ENCODE measurements at regions not wholly inside any gene's neighbourhood (a gene's known extent, or its start where the extent isn't known, plus 50 kb on each side); places are given as distances from the start of the nearest gene placed in this dataset.
A peak's percentile ranks its signal among the peaks of the same experiment; 100 is the strongest.

DNA sequence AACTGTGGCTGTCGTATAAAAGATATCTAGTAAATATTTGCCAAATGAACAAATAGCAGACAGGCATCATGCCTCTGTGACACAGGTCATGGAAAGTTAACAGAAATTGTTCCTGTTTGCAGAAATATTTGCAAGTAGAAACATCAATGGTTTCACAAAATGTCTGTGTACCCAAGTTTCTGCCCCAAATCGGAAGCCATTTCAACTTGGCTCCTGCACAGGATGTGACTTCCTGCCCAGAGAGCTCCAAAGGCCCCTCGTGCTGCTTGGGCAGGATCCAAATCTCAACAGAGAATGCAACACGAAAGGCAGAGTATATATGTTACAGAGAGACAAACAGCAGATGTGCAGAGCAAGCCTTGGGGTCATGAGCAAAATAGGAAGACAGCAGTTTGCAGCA, 95.5 kb upstream of the SERP2 start:
- intact Hi-C loops (cut with micrococcal nuclease; ENCODE audit: unreplicated experiment) = loop anchor here (5.0 kb wide), 1 partner anchor 136 kb away; no protein-coding TSS in a partner anchor
- DNase-seq (ENCODE audit: low spot score) = peak; percentile 52
- H3K9me3 ChIP-seq (ENCODE audit: low read length) = no peaks in the 10 kb centered on the region
- peak overlapping the region; percentile 27 for H3K4me2 ChIP-seq (ENCODE audit: low read length)
- H4K20me1 ChIP-seq (ENCODE audit: insufficient read depth, low read length) = no peaks in the 10 kb centered on the region
- H3K4me3 ChIP-seq (ENCODE audit: low read depth, low read length, poor library complexity, severe bottlenecking) = peak overlapping the region; percentile 3
- TF ChIP-seq EZH2phosphoT487 (IDR thresholded peaks at IDR 0.05; ENCODE audit: borderline replicate concordance, low read depth, low read length) = no peak
- TF ChIP-seq, protein P1, sequence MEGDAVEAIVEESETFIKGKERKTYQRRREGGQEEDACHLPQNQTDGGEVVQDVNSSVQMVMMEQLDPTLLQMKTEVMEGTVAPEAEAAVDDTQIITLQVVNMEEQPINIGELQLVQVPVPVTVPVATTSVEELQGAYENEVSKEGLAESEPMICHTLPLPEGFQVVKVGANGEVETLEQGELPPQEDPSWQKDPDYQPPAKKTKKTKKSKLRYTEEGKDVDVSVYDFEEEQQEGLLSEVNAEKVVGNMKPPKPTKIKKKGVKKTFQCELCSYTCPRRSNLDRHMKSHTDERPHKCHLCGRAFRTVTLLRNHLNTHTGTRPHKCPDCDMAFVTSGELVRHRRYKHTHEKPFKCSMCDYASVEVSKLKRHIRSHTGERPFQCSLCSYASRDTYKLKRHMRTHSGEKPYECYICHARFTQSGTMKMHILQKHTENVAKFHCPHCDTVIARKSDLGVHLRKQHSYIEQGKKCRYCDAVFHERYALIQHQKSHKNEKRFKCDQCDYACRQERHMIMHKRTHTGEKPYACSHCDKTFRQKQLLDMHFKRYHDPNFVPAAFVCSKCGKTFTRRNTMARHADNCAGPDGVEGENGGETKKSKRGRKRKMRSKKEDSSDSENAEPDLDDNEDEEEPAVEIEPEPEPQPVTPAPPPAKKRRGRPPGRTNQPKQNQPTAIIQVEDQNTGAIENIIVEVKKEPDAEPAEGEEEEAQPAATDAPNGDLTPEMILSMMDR (conservative IDR thresholded peaks at IDR 0.05; ENCODE audit: low read length) = no peak
- no peaks in the 10 kb centered on the region for H3K36me3 ChIP-seq (ENCODE audit: insufficient read depth, low read length)
- H3K4me1 ChIP-seq (ENCODE audit: insufficient read depth, low read length, poor library complexity, severe bottlenecking) = peaks cover 80% of the 10 kb centered on the region
- ChIA-PET CTCF (ENCODE audit: unreplicated experiment) (no interaction called here), POLR2A (interaction anchor here (0.9 to 1.0 kb wide), 3 partner anchors 18 to 83 kb away, joined by 3 read pairs; no protein-coding TSS in a partner anchor)
- peak overlapping the region; percentile 97 for H2AFZ ChIP-seq (ENCODE audit: low read length)
- H3K9me2 ChIP-seq (ENCODE audit: insufficient read depth, low read length) = no peaks in the 10 kb centered on the region
- H3K27ac ChIP-seq (ENCODE audit: low read depth, low read length, poor library complexity, severe bottlenecking) = peak overlapping the region; percentile 34
- BruUV-seq (replicated peaks) = no TSS peak
- no peaks in the 10 kb centered on the region for H3K79me2 ChIP-seq (ENCODE audit: insufficient read depth, low read depth, low read length)

DNA sequence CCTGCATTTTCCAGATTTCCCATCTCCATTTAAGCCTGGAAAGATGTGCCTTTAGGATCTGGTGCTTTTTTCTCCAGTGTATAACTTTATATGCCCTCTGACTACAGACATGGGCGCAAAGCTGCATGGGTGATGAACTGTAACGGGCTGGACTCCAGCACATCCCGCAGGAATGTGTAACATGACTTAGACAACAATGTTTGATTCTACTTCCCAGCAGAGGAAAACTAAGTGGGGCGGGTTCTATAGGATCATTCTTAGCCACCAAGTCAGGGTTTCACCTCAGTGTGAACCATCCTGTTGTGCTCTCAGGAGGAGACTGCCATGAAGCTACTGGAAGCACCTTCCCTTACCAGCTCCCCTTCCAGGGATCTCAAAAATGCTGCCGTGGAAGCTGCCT, 93.2 kb upstream of the SERP2 start:
- no peaks in the 10 kb centered on the region for H3K79me2 ChIP-seq (ENCODE audit: insufficient read depth, low read depth, low read length)
- H4K20me1 ChIP-seq (ENCODE audit: insufficient read depth, low read length) = no peaks in the 10 kb centered on the region
- CTCF ChIA-PET (ENCODE audit: unreplicated experiment) = no interaction called here
- no peak for DNase-seq (ENCODE audit: low spot score)
- POLR2A ChIA-PET = interaction anchor here (0.6 kb wide), 2 partner anchors 19 to 1372 kb away, joined by 3 read pairs; no protein-coding TSS in a partner anchor
- no peak overlapping the region for H3K4me3 ChIP-seq (ENCODE audit: low read depth, low read length, poor library complexity, severe bottlenecking)
- intact Hi-C loops (cut with micrococcal nuclease; ENCODE audit: unreplicated experiment) = no loop called here
- no peaks in the 10 kb centered on the region for H3K36me3 ChIP-seq (ENCODE audit: insufficient read depth, low read length)
- peaks cover 57% of the 10 kb centered on the region for H3K4me1 ChIP-seq (ENCODE audit: insufficient read depth, low read length, poor library complexity, severe bottlenecking)
- no TSS peak for BruUV-seq (replicated peaks)
- no peak for TF ChIP-seq EZH2phosphoT487 (IDR thresholded peaks at IDR 0.05; ENCODE audit: borderline replicate concordance, low read depth, low read length)
- TF ChIP-seq, protein P1 (conservative IDR thresholded peaks at IDR 0.05; ENCODE audit: low read length) = no peak
- peak overlapping the region; percentile 38 for H3K4me2 ChIP-seq (ENCODE audit: low read length)
- no peaks in the 10 kb centered on the region for H3K9me2 ChIP-seq (ENCODE audit: insufficient read depth, low read length)
- no peak overlapping the region for H2AFZ ChIP-seq (ENCODE audit: low read length)
- H3K9me3 ChIP-seq (ENCODE audit: low read length) = no peaks in the 10 kb centered on the region
- no peak overlapping the region for H3K27ac ChIP-seq (ENCODE audit: low read depth, low read length, poor library complexity, severe bottlenecking)

DNA sequence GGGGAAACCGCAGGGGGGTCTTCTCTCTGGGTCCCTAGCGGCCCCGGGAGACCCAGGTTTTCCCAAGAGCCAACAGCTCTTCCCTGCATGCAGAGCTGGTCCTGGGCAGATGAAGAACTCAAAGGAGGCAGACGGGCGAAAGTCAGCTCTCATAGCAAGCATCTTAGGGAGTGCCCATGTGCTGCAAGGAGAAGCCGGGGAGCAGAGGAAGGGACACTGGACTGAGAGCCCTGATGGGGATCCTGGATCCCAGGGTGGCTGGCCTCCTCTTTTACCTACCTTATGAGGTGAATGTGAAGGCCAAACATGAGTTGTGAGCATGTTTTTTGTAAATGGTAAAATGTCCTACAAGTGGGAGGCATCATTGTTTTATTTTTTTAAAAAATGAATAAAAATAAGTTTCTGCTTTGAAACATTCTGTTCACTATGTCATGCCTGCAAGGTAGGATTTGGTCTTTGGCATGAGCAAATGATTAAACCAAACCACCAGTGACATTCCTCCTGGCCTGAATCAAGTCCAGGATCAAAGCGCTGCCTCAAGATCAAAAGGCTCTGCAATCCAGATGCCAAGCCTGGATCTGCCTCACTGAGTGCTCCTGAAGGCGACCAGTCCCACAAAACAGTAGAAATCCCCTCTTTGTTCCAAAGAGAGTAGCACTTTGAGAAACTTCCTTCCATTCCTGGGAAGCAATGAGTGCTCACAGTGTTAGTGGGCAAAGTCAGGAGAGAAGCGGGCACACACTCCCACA, 92.2 kb upstream of the SERP2 start:
- H3K27ac ChIP-seq (ENCODE audit: low read depth, low read length, poor library complexity, severe bottlenecking) = no peak overlapping the region
- ChIA-PET POLR2A (no interaction called here), CTCF (ENCODE audit: unreplicated experiment) (no interaction called here)
- H3K4me3 ChIP-seq (ENCODE audit: low read depth, low read length, poor library complexity, severe bottlenecking) = no peak overlapping the region
- BruUV-seq (replicated peaks) = no TSS peak
- DNase-seq (ENCODE audit: low spot score) = no peak
- H3K9me3 ChIP-seq (ENCODE audit: low read length) = no peaks in the 10 kb centered on the region
- no peaks in the 10 kb centered on the region for H4K20me1 ChIP-seq (ENCODE audit: insufficient read depth, low read length)
- peak overlapping the region; percentile 30; the same call in 1 of the 2 replicates for H2AFZ ChIP-seq (ENCODE audit: low read length)
- peak overlapping the region; percentile 38 for H3K4me2 ChIP-seq (ENCODE audit: low read length)
- no peaks in the 10 kb centered on the region for H3K36me3 ChIP-seq (ENCODE audit: insufficient read depth, low read length)
- no peak for TF ChIP-seq EZH2phosphoT487 (IDR thresholded peaks at IDR 0.05; ENCODE audit: borderline replicate concordance, low read depth, low read length)
- TF ChIP-seq, protein P1 (conservative IDR thresholded peaks at IDR 0.05; ENCODE audit: low read length) = no peak
- intact Hi-C loops (cut with micrococcal nuclease; ENCODE audit: unreplicated experiment) = no loop called here
- no peaks in the 10 kb centered on the region for H3K9me2 ChIP-seq (ENCODE audit: insufficient read depth, low read length)
- H3K79me2 ChIP-seq (ENCODE audit: insufficient read depth, low read depth, low read length) = no peaks in the 10 kb centered on the region
- peaks cover 47% of the 10 kb centered on the region for H3K4me1 ChIP-seq (ENCODE audit: insufficient read depth, low read length, poor library complexity, severe bottlenecking)

Measured in OCI-LY7 (cell line).